IMR-90 (cell line): ENCODE measurements at regions not wholly inside any gene's neighbourhood (a gene's known extent, or its start where the extent isn't known, plus 50 kb on each side); places are given as distances from the start of the nearest gene placed in this dataset.

Experiments used
- ATAC-seq: fragments of 200-7000 bp; cut with Tn5 transposase; 2 replicates; pipeline ENCODE4 v1.9.1; 2020; ENCODE audit warnings: low read depth, mild to moderate bottlenecking, moderate library complexity
- BruUV-seq: library from RNA; stranded (reverse); fragments of 400-500 nt; replicated peaks from 2 replicates; lab custom pipeline; 2021; lab: Mats Ljungman, UMichigan
- CTCF ChIA-PET: fragments of 300-600 bp; formaldehyde crosslinking; extraction: SDS; loops from one replicate; lab custom pipeline; 2021; ENCODE audit warnings: antibody characterized with exemption; lab: Yijun Ruan, JAX
- POLR2A ChIA-PET: fragments of 300-600 bp; sonication (Branson Sonifier 250); formaldehyde crosslinking; loops from one replicate; lab custom pipeline; 2022; ENCODE audit warnings: antibody characterized with exemption; ENCODE audit not compliant: unreplicated experiment; lab: Charles Lee
- DNase-seq: peaks from one replicate; pipeline ENCODE4 v3.0.0; 2013
- H2AFZ ChIP-seq: replicated peaks from 2 replicates; pipeline ENCODE3; 2013; ENCODE audit warnings: low read length, mild to moderate bottlenecking; ENCODE audit not compliant: poor library complexity
- H2AK5ac ChIP-seq: 2 replicates; pipeline ENCODE4 v1.6.1; 2013; ENCODE audit warnings: low read depth, low read length, inconsistent platforms
- H2AK9ac ChIP-seq: replicated peaks from 2 replicates; pipeline ENCODE3; 2013; ENCODE audit warnings: mild to moderate bottlenecking, low read depth, low read length, moderate library complexity; ENCODE audit not compliant: poor library complexity
- H2BK120ac ChIP-seq: 2 replicates; pipeline ENCODE4 v1.6.1; 2013; ENCODE audit warnings: low read depth, low read length, inconsistent platforms
- H2BK15ac ChIP-seq: 3 replicates; pipeline ENCODE4 v1.6.1; 2013; ENCODE audit warnings: low read depth, low read length, inconsistent platforms
- H2BK20ac ChIP-seq: 2 replicates; pipeline ENCODE4 v1.6.1; 2013; ENCODE audit warnings: low read depth, mild to moderate bottlenecking, inconsistent platforms, low read length, moderate library complexity
- H2BK5ac ChIP-seq: 2 replicates; pipeline ENCODE4 v1.6.1; 2013; ENCODE audit warnings: mild to moderate bottlenecking, low read depth, low read length, inconsistent platforms; ENCODE audit not compliant: poor library complexity, severe bottlenecking
- H3K14ac ChIP-seq: replicated peaks from 2 replicates; pipeline ENCODE4 v1.6.1; 2013; ENCODE audit warnings: low read depth, low read length, inconsistent platforms
- H3K18ac ChIP-seq: 2 replicates; pipeline ENCODE4 v1.6.1; 2013; ENCODE audit warnings: low read depth, low read length, control low read depth
- H3K23ac ChIP-seq: 2 replicates; pipeline ENCODE4 v1.6.1; 2013; ENCODE audit warnings: low read depth, low read length, inconsistent platforms
- H3K27ac ChIP-seq: 2 replicates; pipeline ENCODE4 v1.5.1; 2013; ENCODE audit warnings: mild to moderate bottlenecking, control low read depth, low read length; ENCODE audit not compliant: insufficient read depth
- H3K27me3 ChIP-seq: 2 replicates; pipeline ENCODE4 v1.6.1; 2013; ENCODE audit warnings: low read length; ENCODE audit not compliant: control insufficient read depth, insufficient read depth
- H3K36me3 ChIP-seq: 2 replicates; pipeline ENCODE4 v1.6.1; 2013; ENCODE audit warnings: low read length, mixed read lengths; ENCODE audit not compliant: control insufficient read depth, insufficient read depth
- H3K4ac ChIP-seq: 2 replicates; pipeline ENCODE4 v1.6.1; 2013; ENCODE audit warnings: low read depth, low read length, inconsistent platforms
- H3K4me1 ChIP-seq: 2 replicates; pipeline ENCODE4 v1.6.1; 2013; ENCODE audit warnings: low read length, mixed read lengths; ENCODE audit not compliant: control insufficient read depth, insufficient read depth
- H3K4me2 ChIP-seq: 2 replicates; pipeline ENCODE4 v1.6.1; 2013; ENCODE audit warnings: low read depth, mild to moderate bottlenecking, control low read depth, low read length, moderate library complexity
- H3K4me3 ChIP-seq: 2 replicates; pipeline ENCODE4 v1.5.1; 2013; ENCODE audit warnings: low read depth, mild to moderate bottlenecking, control low read depth, low read length, moderate library complexity; ENCODE audit not compliant: insufficient read depth
- H3K56ac ChIP-seq: 2 replicates; pipeline ENCODE4 v1.6.1; 2013; ENCODE audit warnings: low read length, inconsistent platforms; ENCODE audit not compliant: insufficient read depth; ENCODE audit errors: extremely low read depth
- H3K79me1 ChIP-seq, 2 experiments: 2 replicates each; pipeline ENCODE4 v1.6.1; 2013; ENCODE audit warnings: low read length in 2 of 2, inconsistent platforms in 1 of 2, low read depth in 1 of 2
- H3K9ac ChIP-seq: 2 replicates; pipeline ENCODE4 v1.6.1; 2013; ENCODE audit warnings: low read depth, low read length, control low read depth
- H3K9me1 ChIP-seq: 2 replicates; pipeline ENCODE4 v1.6.1; 2013; ENCODE audit warnings: low read length, inconsistent platforms; ENCODE audit not compliant: insufficient read depth
- H3K9me3 ChIP-seq: 2 replicates; pipeline ENCODE4 v1.6.1; 2013; ENCODE audit warnings: low read length; ENCODE audit not compliant: control insufficient read depth, insufficient read depth
- H4K20me1 ChIP-seq: 2 replicates; pipeline ENCODE4 v1.6.1; 2013; ENCODE audit warnings: low read length, inconsistent platforms; ENCODE audit not compliant: insufficient read depth
- H4K5ac ChIP-seq: 2 replicates; pipeline ENCODE4 v1.6.1; 2013; ENCODE audit warnings: mild to moderate bottlenecking, low read depth, low read length, control low read depth
- H4K8ac ChIP-seq, 2 experiments: 2 replicates each; pipeline ENCODE4 v1.6.1; 2013; ENCODE audit warnings: low read depth in 2 of 2, low read length in 2 of 2, control low read depth in 1 of 2, inconsistent platforms in 1 of 2
- H4K91ac ChIP-seq: 2 replicates; pipeline ENCODE4 v1.6.1; 2013; ENCODE audit warnings: low read depth, low read length, inconsistent platforms; ENCODE audit not compliant: insufficient read depth
- BHLHE40 ChIP-seq: fragments of 150-350 bp; IDR thresholded peaks from 2 replicates; pipeline ENCODE4 v1.6.1; 2016; ENCODE audit warnings: mild to moderate bottlenecking, low read depth, low read length
- CEBPB ChIP-seq: IDR thresholded peaks from 2 replicates; pipeline ENCODE4 v1.6.1; 2012; ENCODE audit warnings: low read depth, low read length, improper control_type of control experiment
- CHD1 ChIP-seq: IDR thresholded peaks from 2 replicates; pipeline ENCODE4 v1.6.1; 2012; ENCODE audit warnings: low read depth, low read length, improper control_type of control experiment
- FOS ChIP-seq: fragments of 150-350 bp; IDR thresholded peaks from 2 replicates; pipeline ENCODE4 v1.6.1; 2016; ENCODE audit warnings: low read depth, low read length
- MAZ ChIP-seq: IDR thresholded peaks from 2 replicates; pipeline ENCODE4 v1.6.1; 2012; ENCODE audit warnings: low read depth, mild to moderate bottlenecking, low read length, improper control_type of control experiment, moderate library complexity, borderline replicate concordance
- MXI1 ChIP-seq: IDR thresholded peaks from 2 replicates; pipeline ENCODE4 v1.6.1; 2012; ENCODE audit warnings: low read depth, mild to moderate bottlenecking, low read length, moderate library complexity, borderline replicate concordance
- POLR2A ChIP-seq: IDR thresholded peaks from 2 replicates; pipeline ENCODE4 v1.6.1; 2012; ENCODE audit warnings: mild to moderate bottlenecking, low read depth, low read length
- RAD21 ChIP-seq: IDR thresholded peaks from 2 replicates; pipeline ENCODE4 v1.6.1; 2012; ENCODE audit warnings: low read length, improper control_type of control experiment
- RCOR1 ChIP-seq: IDR thresholded peaks from 2 replicates; pipeline ENCODE4 v1.6.1; 2012; ENCODE audit warnings: mild to moderate bottlenecking, low read length, improper control_type of control experiment; ENCODE audit not compliant: insufficient replicate concordance
- RFX5 ChIP-seq: IDR thresholded peaks from 2 replicates; pipeline ENCODE4 v1.8.0; 2012; ENCODE audit warnings: low read depth, mild to moderate bottlenecking, low read length, moderate library complexity
- SMC3 ChIP-seq: fragments of 150-350 bp; IDR thresholded peaks from 2 replicates; pipeline ENCODE4 v1.6.1; 2016; ENCODE audit warnings: low read depth, mild to moderate bottlenecking, antibody characterized with exemption, low read length, moderate library complexity
- WGBS, 2 experiments: methylation state at CpG; one replicate each; pipeline versions ENCODE4 v1.1.5 to v1.1.7; 2013; ENCODE audit warnings: missing lambda C conversion rate in 2 of 2; ENCODE audit not compliant: insufficient read length in 1 of 2; ENCODE audit errors: extremely low coverage in 2 of 2; 5-methylcytosine and 5-hydroxymethylcytosine counted together
- dilution Hi-C: fragments of 300-500 bp; cut with HindIII; formaldehyde crosslinking; loops from one replicate; pipeline ENCODE4 v1.14.3; 2018; ENCODE audit warnings: low sequenced_read_pairs; ENCODE audit not compliant: unreplicated experiment
- in situ Hi-C: fragments of 300-500 bp; cut with MboI; formaldehyde crosslinking; loops from 3 replicates; pipeline ENCODE4 v1.14.3; 2019; ENCODE audit warnings: low sequenced_read_pairs, inconsistent platforms, mixed read lengths
- intact Hi-C: fragments of 100-400 bp; cut with micrococcal nuclease; formaldehyde crosslinking; loops from 2 replicates; pipeline ENCODE4 v1.10.0; 2022
- TF ChIP-seq, protein P1 (sequence below): conservative IDR thresholded peaks from 2 replicates; pipeline ENCODE4 v1.5.1; 2012; ENCODE audit warnings: mild to moderate bottlenecking, low read depth, low read length, improper control_type of control experiment
- TF ChIP-seq, protein P2 (sequence below): fragments of 150-350 bp; IDR thresholded peaks from 2 replicates; pipeline ENCODE4 v1.6.1; 2017; ENCODE audit warnings: mild to moderate bottlenecking, antibody characterized with exemption, low read length, low read depth
- TF ChIP-seq, protein P3 (sequence below): fragments of 150-350 bp; IDR thresholded peaks from 2 replicates; pipeline ENCODE4 v1.6.1; 2016; ENCODE audit warnings: low read depth, mild to moderate bottlenecking, low read length, moderate library complexity, borderline replicate concordance

DNA sequence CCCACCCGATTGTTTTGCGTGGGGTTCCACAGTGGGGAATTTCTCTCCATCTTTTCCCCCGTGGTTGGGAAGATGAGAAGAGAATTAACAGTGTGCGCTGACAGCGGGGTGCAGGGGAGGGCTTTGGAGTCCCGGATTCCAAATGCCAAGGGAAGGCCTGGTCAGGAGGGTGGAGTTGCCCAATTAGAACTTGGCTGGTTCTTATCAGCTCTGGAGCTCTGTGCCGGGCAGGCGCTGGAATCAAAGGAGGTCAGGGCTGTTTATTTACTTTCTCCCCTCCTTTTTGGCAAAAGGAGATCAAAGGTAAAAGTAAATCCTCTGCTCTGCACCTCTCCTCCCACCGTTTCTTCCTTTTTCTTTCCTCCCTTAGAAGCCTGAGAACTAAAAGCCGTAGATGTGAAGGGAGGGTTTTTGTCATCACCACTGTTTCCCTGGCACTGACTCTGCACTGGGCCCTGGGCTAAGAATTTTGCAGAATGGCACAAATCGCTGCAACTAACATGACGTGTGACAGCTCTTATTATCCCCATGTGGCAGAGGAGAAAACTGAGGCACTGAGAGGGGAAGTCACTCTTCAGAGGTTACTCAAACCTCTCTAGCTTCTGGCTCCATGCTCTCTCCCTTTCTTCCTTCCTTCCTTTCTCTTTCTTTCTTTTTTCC lies 95.2 kb upstream of the ZNF716 start:
- H2AK9ac ChIP-seq = no peak overlapping the region
- no peak overlapping the region for H2BK20ac ChIP-seq
- ChIA-PET CTCF (no interaction called here), POLR2A (no interaction called here)
- H3K9me1 ChIP-seq = no peaks in the 10 kb centered on the region
- no peak overlapping the region for H2BK15ac ChIP-seq
- no CpG with 5 or more reads among the region's 12 CpGs for WGBS, 2 experiments
- BruUV-seq = no TSS peak
- no peaks in the 10 kb centered on the region for H3K4me1 ChIP-seq
- no peaks in the 10 kb centered on the region for H3K36me3 ChIP-seq
- no peak overlapping the region for H4K91ac ChIP-seq
- intact Hi-C loops (no loop called here), dilution Hi-C loops (no loop called here), in situ Hi-C loops (no loop called here)
- no peak overlapping the region for H3K9ac ChIP-seq
- H2BK5ac ChIP-seq = no peak overlapping the region
- H4K5ac ChIP-seq = no peak overlapping the region
- H3K23ac ChIP-seq = no peak overlapping the region
- no peak overlapping the region for H3K4ac ChIP-seq
- no peak for TF ChIP-seq RAD21
- TF ChIP-seq, protein P1, sequence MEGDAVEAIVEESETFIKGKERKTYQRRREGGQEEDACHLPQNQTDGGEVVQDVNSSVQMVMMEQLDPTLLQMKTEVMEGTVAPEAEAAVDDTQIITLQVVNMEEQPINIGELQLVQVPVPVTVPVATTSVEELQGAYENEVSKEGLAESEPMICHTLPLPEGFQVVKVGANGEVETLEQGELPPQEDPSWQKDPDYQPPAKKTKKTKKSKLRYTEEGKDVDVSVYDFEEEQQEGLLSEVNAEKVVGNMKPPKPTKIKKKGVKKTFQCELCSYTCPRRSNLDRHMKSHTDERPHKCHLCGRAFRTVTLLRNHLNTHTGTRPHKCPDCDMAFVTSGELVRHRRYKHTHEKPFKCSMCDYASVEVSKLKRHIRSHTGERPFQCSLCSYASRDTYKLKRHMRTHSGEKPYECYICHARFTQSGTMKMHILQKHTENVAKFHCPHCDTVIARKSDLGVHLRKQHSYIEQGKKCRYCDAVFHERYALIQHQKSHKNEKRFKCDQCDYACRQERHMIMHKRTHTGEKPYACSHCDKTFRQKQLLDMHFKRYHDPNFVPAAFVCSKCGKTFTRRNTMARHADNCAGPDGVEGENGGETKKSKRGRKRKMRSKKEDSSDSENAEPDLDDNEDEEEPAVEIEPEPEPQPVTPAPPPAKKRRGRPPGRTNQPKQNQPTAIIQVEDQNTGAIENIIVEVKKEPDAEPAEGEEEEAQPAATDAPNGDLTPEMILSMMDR = no peak
- no peak for TF ChIP-seq BHLHE40
- TF ChIP-seq CHD1 = no peak
- TF ChIP-seq, protein P2, sequence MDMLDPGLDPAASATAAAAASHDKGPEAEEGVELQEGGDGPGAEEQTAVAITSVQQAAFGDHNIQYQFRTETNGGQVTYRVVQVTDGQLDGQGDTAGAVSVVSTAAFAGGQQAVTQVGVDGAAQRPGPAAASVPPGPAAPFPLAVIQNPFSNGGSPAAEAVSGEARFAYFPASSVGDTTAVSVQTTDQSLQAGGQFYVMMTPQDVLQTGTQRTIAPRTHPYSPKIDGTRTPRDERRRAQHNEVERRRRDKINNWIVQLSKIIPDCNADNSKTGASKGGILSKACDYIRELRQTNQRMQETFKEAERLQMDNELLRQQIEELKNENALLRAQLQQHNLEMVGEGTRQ = no peak
- TF ChIP-seq CEBPB = no peak
- TF ChIP-seq FOS = no peak
- no peak for TF ChIP-seq RFX5
- TF ChIP-seq SMC3 = no peak
- TF ChIP-seq MXI1 = no peak
- no peak for TF ChIP-seq POLR2A
- no peak for TF ChIP-seq RCOR1
- TF ChIP-seq, protein P3, sequence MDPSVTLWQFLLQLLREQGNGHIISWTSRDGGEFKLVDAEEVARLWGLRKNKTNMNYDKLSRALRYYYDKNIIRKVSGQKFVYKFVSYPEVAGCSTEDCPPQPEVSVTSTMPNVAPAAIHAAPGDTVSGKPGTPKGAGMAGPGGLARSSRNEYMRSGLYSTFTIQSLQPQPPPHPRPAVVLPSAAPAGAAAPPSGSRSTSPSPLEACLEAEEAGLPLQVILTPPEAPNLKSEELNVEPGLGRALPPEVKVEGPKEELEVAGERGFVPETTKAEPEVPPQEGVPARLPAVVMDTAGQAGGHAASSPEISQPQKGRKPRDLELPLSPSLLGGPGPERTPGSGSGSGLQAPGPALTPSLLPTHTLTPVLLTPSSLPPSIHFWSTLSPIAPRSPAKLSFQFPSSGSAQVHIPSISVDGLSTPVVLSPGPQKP = no peak
- no peak for TF ChIP-seq MAZ
- no peaks in the 10 kb centered on the region for H3K27me3 ChIP-seq
- no peak overlapping the region for H2AFZ ChIP-seq
- DNase-seq (no peak), ATAC-seq (no peak)
- H3K4me2 ChIP-seq = no peak overlapping the region
- H3K4me3 ChIP-seq = no peak overlapping the region
- no peaks in the 10 kb centered on the region for H4K20me1 ChIP-seq
- H3K14ac ChIP-seq = no peak overlapping the region
- peaks cover 42% of the 10 kb centered on the region for H3K9me3 ChIP-seq
- no peak overlapping the region for H4K8ac ChIP-seq
- H3K18ac ChIP-seq = no peak overlapping the region
- no peak overlapping the region for H3K27ac ChIP-seq
- no peak overlapping the region for H2AK5ac ChIP-seq
- no peak overlapping the region for H2BK120ac ChIP-seq
- H3K79me1 ChIP-seq = no peaks in the 10 kb centered on the region
- no peak overlapping the region for H3K56ac ChIP-seq
